Upper lobe of left lung (tissue), 4 donors: ENCODE measurements at regions not wholly inside any gene's neighbourhood (a gene's known extent, or its start where the extent isn't known, plus 50 kb on each side); places are given as distances from the start of the nearest gene placed in this dataset.

ENCODE experiments used
- CTCF ChIP-seq, 6 experiments: fragments of 450-650 bp in 4 of 6; fragments of 200-600 bp in 2 of 6; sonication (generic) in 2 of 6; IDR thresholded peaks; one replicate each; pipeline ENCODE4 v1.5.1; 2016 to 2019; ENCODE audit warnings: antibody characterized with exemption in 6 of 6
- EP300 ChIP-seq, 4 donors: sonication (generic); formaldehyde crosslinking; IDR thresholded peaks; one replicate each; pipeline ENCODE4 v1.5.1; 2017; ENCODE audit warnings: antibody characterized with exemption in 4 of 4, control low read depth in 2 of 4
- POLR2A ChIP-seq, 4 donors: fragments of 450-650 bp; IDR thresholded peaks; one replicate each; pipeline ENCODE4 v1.5.1; 2016 to 2017; ENCODE audit warnings: antibody characterized with exemption in 4 of 4, mild to moderate bottlenecking in 2 of 4
- POLR2AphosphoS5 ChIP-seq, 2 donors: sonication (generic); formaldehyde crosslinking; IDR thresholded peaks; one replicate each; pipeline ENCODE4 v1.5.1; 2017; ENCODE audit warnings: antibody characterized with exemption in 2 of 2

- TF ChIP-seq CTCF (IDR thresholded peaks at IDR 0.05), result no peak
- TF ChIP-seq POLR2A (IDR thresholded peaks at IDR 0.05), result no peak
- no peak for TF ChIP-seq POLR2AphosphoS5 (IDR thresholded peaks at IDR 0.05)
- TF ChIP-seq EP300 (IDR thresholded peaks at IDR 0.05), result no peak
Observed at GRCh38 chr2:151042964-151043363, 218.7 kb downstream of the RBM43 start.
